Cardiac fibroblast (primary cell): ENCODE measurements at regions not wholly inside any gene's neighbourhood (a gene's known extent, or its start where the extent isn't known, plus 50 kb on each side); places are given as distances from the start of the nearest gene placed in this dataset.

Experiments
- DNase-seq, 2 donors: peaks; one replicate each; pipeline versions ENCODE4 v3.0.0 to v3.0.0-alpha.2; 2010; ENCODE audit warnings: low read depth in 2 of 2
- H3K4me3 ChIP-seq, 2 donors: replicated peaks in 1 of 2; 1 replicate in 1 of 2; 2 replicates in 1 of 2; pipeline ENCODE4 v1.5.1; 2011; ENCODE audit warnings: low read depth in 2 of 2, low read length in 2 of 2, mild to moderate bottlenecking in 2 of 2, moderate library complexity in 1 of 2
- CTCF ChIP-seq: IDR thresholded peaks from one replicate; pipeline ENCODE4 v1.5.1; 2011; ENCODE audit warnings: low read depth, mild to moderate bottlenecking, low read length, inconsistent platforms

- H3K4me3 ChIP-seq: no peak overlapping the region
- TF ChIP-seq CTCF: no peak
- DNase-seq: no peak
Measured at GRCh38 chr1:229810961-229811360, 184.9 kb downstream of the URB2 start.

GRCh38 chr1:229812148-229812547 lies 186.1 kb downstream of the URB2 start:
- no peak overlapping the region for H3K4me3 ChIP-seq
- DNase-seq: no peak
- TF ChIP-seq CTCF: no peak

- DNase-seq: no peak
- H3K4me3 ChIP-seq: no peak overlapping the region
- no peak for TF ChIP-seq CTCF
Measured at GRCh38 chr1:229812693-229813092, 186.6 kb downstream of the URB2 start.

GRCh38 chr1:229815076-229815475 lies 189.0 kb downstream of the URB2 start:
- no peak for TF ChIP-seq CTCF
- DNase-seq: no peak
- no peak overlapping the region for H3K4me3 ChIP-seq

- TF ChIP-seq CTCF: no peak
- no peak for DNase-seq
- no peak overlapping the region for H3K4me3 ChIP-seq
Measured at GRCh38 chr1:229815961-229816360, 189.9 kb downstream of the URB2 start.

GRCh38 chr1:229817936-229818335 lies 191.9 kb downstream of the URB2 start:
- no peak for TF ChIP-seq CTCF
- no peak for DNase-seq
- no peak overlapping the region for H3K4me3 ChIP-seq

GRCh38 chr1:229819091-229819490 lies 193.0 kb downstream of the URB2 start:
- DNase-seq: peak in 1 of 2 donors; percentile 14
- TF ChIP-seq CTCF: no peak
- no peak overlapping the region for H3K4me3 ChIP-seq
